Fibroblast of the aortic adventitia (primary cell): ENCODE measurements at regions not wholly inside any gene's neighbourhood (a gene's known extent, or its start where the extent isn't known, plus 50 kb on each side); places are given as distances from the start of the nearest gene placed in this dataset.
A peak's percentile ranks its signal among the peaks of the same experiment; 100 is the strongest.
"Not testable (repeated sequence)": the region's sequence is repeated elsewhere in the genome, so short reads cannot be mapped to it uniquely, and the experiment has no call there.

Experiments
- DNase-seq: peaks from one replicate; pipeline ENCODE4 v3.0.0-alpha.2; 2010; ENCODE audit warnings: low read depth
- H3K4me3 ChIP-seq: 2 replicates; pipeline ENCODE4 v1.5.1; 2011; ENCODE audit warnings: low read depth, mild to moderate bottlenecking, control low read depth, low read length, moderate library complexity
- CTCF ChIP-seq: IDR thresholded peaks from 2 replicates; pipeline ENCODE4 v1.5.1; 2011; ENCODE audit warnings: mild to moderate bottlenecking, low read length, control low read depth, inconsistent platforms; ENCODE audit not compliant: insufficient read depth

GRCh38 chr12:46585854-46586621 lies 213.5 kb upstream of the SLC38A2 start:
- no peak overlapping the region for H3K4me3 ChIP-seq
- no peak for TF ChIP-seq CTCF
- DNase-seq, result peak; percentile 70

GRCh38 chr12:46584098-46584497 lies 211.5 kb upstream of the SLC38A2 start:
- DNase-seq, result not testable (repeated sequence)

GRCh38 chr12:46581990-46582389 lies 209.4 kb upstream of the SLC38A2 start:
- DNase-seq, H3K4me3 ChIP-seq: not testable (repeated sequence)

More at GRCh38 chr12:46584098-46584497, 211.5 kb upstream of the SLC38A2 start:
- H3K4me3 ChIP-seq, result not testable (repeated sequence)

- TF ChIP-seq CTCF, result no peak
Observed at GRCh38 chr12:46580445-46580844, 207.9 kb upstream of the SLC38A2 start.

GRCh38 chr12:46579474-46579873 lies 206.9 kb upstream of the SLC38A2 start:
- no peak overlapping the region for H3K4me3 ChIP-seq
- TF ChIP-seq CTCF, result no peak
- no peak for DNase-seq

More at GRCh38 chr12:46580445-46580844, 207.9 kb upstream of the SLC38A2 start:
- H3K4me3 ChIP-seq, result no peak overlapping the region
- no peak for DNase-seq

GRCh38 chr12:46578190-46578982 lies 205.8 kb upstream of the SLC38A2 start:
- DNase-seq, result no peak
- TF ChIP-seq CTCF, result no peak
- H3K4me3 ChIP-seq, result no peak overlapping the region

- peak; percentile 12 for DNase-seq
- no peak for TF ChIP-seq CTCF
- no peak overlapping the region for H3K4me3 ChIP-seq
Observed at GRCh38 chr12:46577063-46577776, 204.6 kb upstream of the SLC38A2 start.
